IMR-90 (cell line): ENCODE measurements at regions not wholly inside any gene's neighbourhood (a gene's known extent, or its start where the extent isn't known, plus 50 kb on each side); places are given as distances from the start of the nearest gene placed in this dataset.

Source experiments
- ATAC-seq: fragments of 200-7000 bp; cut with Tn5 transposase; 2 replicates; pipeline ENCODE4 v1.9.1; 2020; ENCODE audit warnings: low read depth, mild to moderate bottlenecking, moderate library complexity
- BruUV-seq: library from RNA; stranded (reverse); fragments of 400-500 nt; replicated peaks from 2 replicates; lab custom pipeline; 2021; lab: Mats Ljungman, UMichigan
- CTCF ChIA-PET: fragments of 300-600 bp; formaldehyde crosslinking; extraction: SDS; loops from one replicate; lab custom pipeline; 2021; ENCODE audit warnings: antibody characterized with exemption; lab: Yijun Ruan, JAX
- POLR2A ChIA-PET: fragments of 300-600 bp; sonication (Branson Sonifier 250); formaldehyde crosslinking; loops from one replicate; lab custom pipeline; 2022; ENCODE audit warnings: antibody characterized with exemption; ENCODE audit not compliant: unreplicated experiment; lab: Charles Lee
- DNase-seq: peaks from one replicate; pipeline ENCODE4 v3.0.0; 2013
- H2AFZ ChIP-seq: replicated peaks from 2 replicates; pipeline ENCODE3; 2013; ENCODE audit warnings: low read length, mild to moderate bottlenecking; ENCODE audit not compliant: poor library complexity
- H2AK5ac ChIP-seq: 2 replicates; pipeline ENCODE4 v1.6.1; 2013; ENCODE audit warnings: low read depth, low read length, inconsistent platforms
- H2AK9ac ChIP-seq: replicated peaks from 2 replicates; pipeline ENCODE3; 2013; ENCODE audit warnings: mild to moderate bottlenecking, low read depth, low read length, moderate library complexity; ENCODE audit not compliant: poor library complexity
- H2BK120ac ChIP-seq: 2 replicates; pipeline ENCODE4 v1.6.1; 2013; ENCODE audit warnings: low read depth, low read length, inconsistent platforms
- H2BK15ac ChIP-seq: 3 replicates; pipeline ENCODE4 v1.6.1; 2013; ENCODE audit warnings: low read depth, low read length, inconsistent platforms
- H2BK20ac ChIP-seq: 2 replicates; pipeline ENCODE4 v1.6.1; 2013; ENCODE audit warnings: low read depth, mild to moderate bottlenecking, inconsistent platforms, low read length, moderate library complexity
- H2BK5ac ChIP-seq: 2 replicates; pipeline ENCODE4 v1.6.1; 2013; ENCODE audit warnings: mild to moderate bottlenecking, low read depth, low read length, inconsistent platforms; ENCODE audit not compliant: poor library complexity, severe bottlenecking
- H3K14ac ChIP-seq: replicated peaks from 2 replicates; pipeline ENCODE4 v1.6.1; 2013; ENCODE audit warnings: low read depth, low read length, inconsistent platforms
- H3K18ac ChIP-seq: 2 replicates; pipeline ENCODE4 v1.6.1; 2013; ENCODE audit warnings: low read depth, low read length, control low read depth
- H3K23ac ChIP-seq: 2 replicates; pipeline ENCODE4 v1.6.1; 2013; ENCODE audit warnings: low read depth, low read length, inconsistent platforms
- H3K27ac ChIP-seq: 2 replicates; pipeline ENCODE4 v1.5.1; 2013; ENCODE audit warnings: mild to moderate bottlenecking, control low read depth, low read length; ENCODE audit not compliant: insufficient read depth
- H3K27me3 ChIP-seq: 2 replicates; pipeline ENCODE4 v1.6.1; 2013; ENCODE audit warnings: low read length; ENCODE audit not compliant: control insufficient read depth, insufficient read depth
- H3K36me3 ChIP-seq: 2 replicates; pipeline ENCODE4 v1.6.1; 2013; ENCODE audit warnings: low read length, mixed read lengths; ENCODE audit not compliant: control insufficient read depth, insufficient read depth
- H3K4ac ChIP-seq: 2 replicates; pipeline ENCODE4 v1.6.1; 2013; ENCODE audit warnings: low read depth, low read length, inconsistent platforms
- H3K4me1 ChIP-seq: 2 replicates; pipeline ENCODE4 v1.6.1; 2013; ENCODE audit warnings: low read length, mixed read lengths; ENCODE audit not compliant: control insufficient read depth, insufficient read depth
- H3K4me2 ChIP-seq: 2 replicates; pipeline ENCODE4 v1.6.1; 2013; ENCODE audit warnings: low read depth, mild to moderate bottlenecking, control low read depth, low read length, moderate library complexity
- H3K4me3 ChIP-seq: 2 replicates; pipeline ENCODE4 v1.5.1; 2013; ENCODE audit warnings: low read depth, mild to moderate bottlenecking, control low read depth, low read length, moderate library complexity; ENCODE audit not compliant: insufficient read depth
- H3K56ac ChIP-seq: 2 replicates; pipeline ENCODE4 v1.6.1; 2013; ENCODE audit warnings: low read length, inconsistent platforms; ENCODE audit not compliant: insufficient read depth; ENCODE audit errors: extremely low read depth
- H3K79me1 ChIP-seq, 2 experiments: 2 replicates each; pipeline ENCODE4 v1.6.1; 2013; ENCODE audit warnings: low read length in 2 of 2, inconsistent platforms in 1 of 2, low read depth in 1 of 2
- H3K9ac ChIP-seq: 2 replicates; pipeline ENCODE4 v1.6.1; 2013; ENCODE audit warnings: low read depth, low read length, control low read depth
- H3K9me1 ChIP-seq: 2 replicates; pipeline ENCODE4 v1.6.1; 2013; ENCODE audit warnings: low read length, inconsistent platforms; ENCODE audit not compliant: insufficient read depth
- H3K9me3 ChIP-seq: 2 replicates; pipeline ENCODE4 v1.6.1; 2013; ENCODE audit warnings: low read length; ENCODE audit not compliant: control insufficient read depth, insufficient read depth
- H4K20me1 ChIP-seq: 2 replicates; pipeline ENCODE4 v1.6.1; 2013; ENCODE audit warnings: low read length, inconsistent platforms; ENCODE audit not compliant: insufficient read depth
- H4K5ac ChIP-seq: 2 replicates; pipeline ENCODE4 v1.6.1; 2013; ENCODE audit warnings: mild to moderate bottlenecking, low read depth, low read length, control low read depth
- H4K8ac ChIP-seq, 2 experiments: 2 replicates each; pipeline ENCODE4 v1.6.1; 2013; ENCODE audit warnings: low read depth in 2 of 2, low read length in 2 of 2, control low read depth in 1 of 2, inconsistent platforms in 1 of 2
- H4K91ac ChIP-seq: 2 replicates; pipeline ENCODE4 v1.6.1; 2013; ENCODE audit warnings: low read depth, low read length, inconsistent platforms; ENCODE audit not compliant: insufficient read depth
- CEBPB ChIP-seq: IDR thresholded peaks from 2 replicates; pipeline ENCODE4 v1.6.1; 2012; ENCODE audit warnings: low read depth, low read length, improper control_type of control experiment
- CHD1 ChIP-seq: IDR thresholded peaks from 2 replicates; pipeline ENCODE4 v1.6.1; 2012; ENCODE audit warnings: low read depth, low read length, improper control_type of control experiment
- FOS ChIP-seq: fragments of 150-350 bp; IDR thresholded peaks from 2 replicates; pipeline ENCODE4 v1.6.1; 2016; ENCODE audit warnings: low read depth, low read length
- RCOR1 ChIP-seq: IDR thresholded peaks from 2 replicates; pipeline ENCODE4 v1.6.1; 2012; ENCODE audit warnings: mild to moderate bottlenecking, low read length, improper control_type of control experiment; ENCODE audit not compliant: insufficient replicate concordance
- RFX5 ChIP-seq: IDR thresholded peaks from 2 replicates; pipeline ENCODE4 v1.8.0; 2012; ENCODE audit warnings: low read depth, mild to moderate bottlenecking, low read length, moderate library complexity
- WGBS, 2 experiments: methylation state at CpG; one replicate each; pipeline versions ENCODE4 v1.1.5 to v1.1.7; 2013; ENCODE audit warnings: missing lambda C conversion rate in 2 of 2; ENCODE audit not compliant: insufficient read length in 1 of 2; ENCODE audit errors: extremely low coverage in 2 of 2; 5-methylcytosine and 5-hydroxymethylcytosine counted together
- dilution Hi-C: fragments of 300-500 bp; cut with HindIII; formaldehyde crosslinking; loops from one replicate; pipeline ENCODE4 v1.14.3; 2018; ENCODE audit warnings: low sequenced_read_pairs; ENCODE audit not compliant: unreplicated experiment
- in situ Hi-C: fragments of 300-500 bp; cut with MboI; formaldehyde crosslinking; loops from 3 replicates; pipeline ENCODE4 v1.14.3; 2019; ENCODE audit warnings: low sequenced_read_pairs, inconsistent platforms, mixed read lengths
- intact Hi-C: fragments of 100-400 bp; cut with micrococcal nuclease; formaldehyde crosslinking; loops from 2 replicates; pipeline ENCODE4 v1.10.0; 2022
- TF ChIP-seq, protein P1 (sequence below): fragments of 150-350 bp; IDR thresholded peaks from 2 replicates; pipeline ENCODE4 v1.6.1; 2017; ENCODE audit warnings: mild to moderate bottlenecking, antibody characterized with exemption, low read length, low read depth

DNA sequence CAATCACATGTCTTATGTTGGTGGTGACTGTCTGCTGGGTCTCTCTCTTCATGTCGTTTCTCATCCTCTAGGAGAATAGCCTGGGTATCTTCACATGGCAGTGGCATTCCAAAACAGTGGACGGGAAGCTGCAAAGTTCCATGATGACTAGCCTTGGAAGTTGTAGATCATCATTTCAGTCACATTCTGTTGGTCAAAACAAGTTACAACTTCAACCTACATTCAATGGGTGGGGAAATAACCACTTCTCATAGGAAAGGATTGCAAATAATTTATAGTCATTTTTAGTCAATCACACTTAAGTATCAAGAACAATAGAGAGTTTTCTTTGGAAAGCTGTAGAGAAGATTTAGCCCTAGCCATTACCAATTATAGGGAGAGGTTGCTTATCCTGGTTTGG lies 395.0 kb upstream of the CDH2 start:
- no peak overlapping the region for H3K14ac ChIP-seq
- ATAC-seq, result no peak

More for the DNA sequence above, 395.0 kb upstream of the CDH2 start:
- no peak overlapping the region for H2AK5ac ChIP-seq
- H2BK5ac ChIP-seq, result no peak overlapping the region
- H3K4me3 ChIP-seq, result no peak overlapping the region
- H4K91ac ChIP-seq, result no peak overlapping the region
- H3K23ac ChIP-seq, result no peak overlapping the region
- no peak overlapping the region for H3K27ac ChIP-seq
- TF ChIP-seq, protein P1, sequence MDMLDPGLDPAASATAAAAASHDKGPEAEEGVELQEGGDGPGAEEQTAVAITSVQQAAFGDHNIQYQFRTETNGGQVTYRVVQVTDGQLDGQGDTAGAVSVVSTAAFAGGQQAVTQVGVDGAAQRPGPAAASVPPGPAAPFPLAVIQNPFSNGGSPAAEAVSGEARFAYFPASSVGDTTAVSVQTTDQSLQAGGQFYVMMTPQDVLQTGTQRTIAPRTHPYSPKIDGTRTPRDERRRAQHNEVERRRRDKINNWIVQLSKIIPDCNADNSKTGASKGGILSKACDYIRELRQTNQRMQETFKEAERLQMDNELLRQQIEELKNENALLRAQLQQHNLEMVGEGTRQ, result no peak
- TF ChIP-seq RFX5 (no peak), CEBPB (no peak), FOS (no peak), CHD1 (no peak), RCOR1 (no peak)
- H4K5ac ChIP-seq, result no peak overlapping the region
- H3K4me2 ChIP-seq, result no peak overlapping the region
- no peaks in the 10 kb centered on the region for H3K36me3 ChIP-seq
- ChIA-PET POLR2A (no interaction called here), CTCF (interaction anchor here (1.1 kb wide), 1 partner anchor 11 kb away, joined by 3 read pairs; no protein-coding TSS in a partner anchor)
- no peak overlapping the region for H2AK9ac ChIP-seq
- H4K8ac ChIP-seq, result no peak overlapping the region
- no peaks in the 10 kb centered on the region for H3K27me3 ChIP-seq
- intact Hi-C loops (no loop called here), in situ Hi-C loops (no loop called here), dilution Hi-C loops (no loop called here)
- H2BK15ac ChIP-seq, result no peak overlapping the region
- H3K9me1 ChIP-seq, result no peaks in the 10 kb centered on the region
- H3K18ac ChIP-seq, result no peak overlapping the region
- no peak for DNase-seq
- H3K79me1 ChIP-seq, result no peaks in the 10 kb centered on the region
- no peak overlapping the region for H2BK120ac ChIP-seq
- WGBS, 2 experiments, result no CpG with 5 or more reads among the region's 2 CpGs
- H3K4ac ChIP-seq, result no peak overlapping the region
- no peaks in the 10 kb centered on the region for H4K20me1 ChIP-seq
- 0 out of 2 replicates have a peak, but pooled peaks cover 2% of the 10 kb centered on the region for H3K9me3 ChIP-seq
- H3K9ac ChIP-seq, result no peak overlapping the region
- BruUV-seq, result no TSS peak
- H3K56ac ChIP-seq, result no peak overlapping the region
- H2BK20ac ChIP-seq, result no peak overlapping the region
- no peaks in the 10 kb centered on the region for H3K4me1 ChIP-seq
- no peak overlapping the region for H2AFZ ChIP-seq
